GM12872 (cell line): ENCODE measurements at regions not wholly inside any gene's neighbourhood (a gene's known extent, or its start where the extent isn't known, plus 50 kb on each side); places are given as distances from the start of the nearest gene placed in this dataset.

Experiments used
- TF ChIP-seq, protein P1 (sequence below): IDR thresholded peaks from 3 replicates; pipeline ENCODE4 v1.5.1; 2011; ENCODE audit warnings: low read depth, mild to moderate bottlenecking, low read length, moderate library complexity; ENCODE audit not compliant: insufficient read depth

GRCh38 chr6:23635150-23635549 lies 490.9 kb upstream of the NRSN1 start:
- TF ChIP-seq, protein P1, sequence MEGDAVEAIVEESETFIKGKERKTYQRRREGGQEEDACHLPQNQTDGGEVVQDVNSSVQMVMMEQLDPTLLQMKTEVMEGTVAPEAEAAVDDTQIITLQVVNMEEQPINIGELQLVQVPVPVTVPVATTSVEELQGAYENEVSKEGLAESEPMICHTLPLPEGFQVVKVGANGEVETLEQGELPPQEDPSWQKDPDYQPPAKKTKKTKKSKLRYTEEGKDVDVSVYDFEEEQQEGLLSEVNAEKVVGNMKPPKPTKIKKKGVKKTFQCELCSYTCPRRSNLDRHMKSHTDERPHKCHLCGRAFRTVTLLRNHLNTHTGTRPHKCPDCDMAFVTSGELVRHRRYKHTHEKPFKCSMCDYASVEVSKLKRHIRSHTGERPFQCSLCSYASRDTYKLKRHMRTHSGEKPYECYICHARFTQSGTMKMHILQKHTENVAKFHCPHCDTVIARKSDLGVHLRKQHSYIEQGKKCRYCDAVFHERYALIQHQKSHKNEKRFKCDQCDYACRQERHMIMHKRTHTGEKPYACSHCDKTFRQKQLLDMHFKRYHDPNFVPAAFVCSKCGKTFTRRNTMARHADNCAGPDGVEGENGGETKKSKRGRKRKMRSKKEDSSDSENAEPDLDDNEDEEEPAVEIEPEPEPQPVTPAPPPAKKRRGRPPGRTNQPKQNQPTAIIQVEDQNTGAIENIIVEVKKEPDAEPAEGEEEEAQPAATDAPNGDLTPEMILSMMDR = no peak

- TF ChIP-seq, protein P1 = no peak
Measured at GRCh38 chr6:23637296-23637695, 488.7 kb upstream of the NRSN1 start.

- TF ChIP-seq, protein P1 = no peak
Measured at GRCh38 chr6:23642849-23643248, 483.2 kb upstream of the NRSN1 start.

DNA sequence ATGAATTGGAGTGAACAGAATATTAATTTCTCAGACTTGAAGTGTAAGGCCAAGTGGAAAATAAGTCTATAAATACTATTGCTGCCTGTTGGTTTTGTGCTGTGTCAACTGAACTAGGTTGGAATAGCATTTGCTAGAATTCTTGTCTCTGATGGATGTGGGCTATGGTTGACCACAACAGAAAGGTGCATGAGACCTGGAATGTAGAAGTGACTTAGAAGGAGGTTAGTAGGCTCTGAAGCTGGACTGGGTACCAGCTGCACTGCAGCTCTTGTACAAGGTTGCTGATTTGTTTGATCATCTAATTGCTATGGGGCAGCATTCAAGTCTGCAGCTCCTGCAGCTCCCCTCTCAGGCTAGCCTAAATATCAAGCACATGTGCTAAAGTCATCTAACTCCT lies 479.0 kb upstream of the NRSN1 start:
- TF ChIP-seq, protein P1 = no peak

- TF ChIP-seq, protein P1 = no peak
Measured at GRCh38 chr6:23650676-23651075, 475.3 kb upstream of the NRSN1 start.

GRCh38 chr6:23654745-23655144 lies 471.3 kb upstream of the NRSN1 start:
- TF ChIP-seq, protein P1 = no peak

DNA sequence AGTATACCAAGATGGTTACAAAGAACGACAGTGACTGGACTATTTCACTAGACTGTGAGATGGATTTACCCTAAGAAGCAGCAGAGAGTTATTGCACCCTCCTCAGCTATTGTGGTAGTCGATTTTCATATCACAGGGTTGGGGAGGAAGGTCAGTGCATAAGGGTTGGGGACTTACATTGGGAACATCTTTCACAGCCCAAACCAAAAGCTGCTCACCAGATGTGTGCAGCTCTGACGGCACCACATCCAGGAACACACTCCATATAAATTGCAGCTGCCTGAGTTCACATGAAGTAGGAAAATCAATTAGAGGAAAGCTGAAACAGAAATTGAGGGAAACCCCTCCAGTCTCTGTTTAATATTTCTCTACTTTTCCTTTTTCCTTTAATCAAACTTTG lies 470.5 kb upstream of the NRSN1 start:
- TF ChIP-seq, protein P1 = no peak
